HK-2 (cell line): ENCODE measurements at regions not wholly inside any gene's neighbourhood (a gene's known extent, or its start where the extent isn't known, plus 50 kb on each side); places are given as distances from the start of the nearest gene placed in this dataset.
"Not testable (repeated sequence)": the region's sequence is repeated elsewhere in the genome, so short reads cannot be mapped to it uniquely, and the experiment has no call there.

Experiments
- DNase-seq: peaks from one replicate; pipeline ENCODE4 v3.0.0-alpha.2; 2018; ENCODE audit not compliant: unreplicated experiment

DNA sequence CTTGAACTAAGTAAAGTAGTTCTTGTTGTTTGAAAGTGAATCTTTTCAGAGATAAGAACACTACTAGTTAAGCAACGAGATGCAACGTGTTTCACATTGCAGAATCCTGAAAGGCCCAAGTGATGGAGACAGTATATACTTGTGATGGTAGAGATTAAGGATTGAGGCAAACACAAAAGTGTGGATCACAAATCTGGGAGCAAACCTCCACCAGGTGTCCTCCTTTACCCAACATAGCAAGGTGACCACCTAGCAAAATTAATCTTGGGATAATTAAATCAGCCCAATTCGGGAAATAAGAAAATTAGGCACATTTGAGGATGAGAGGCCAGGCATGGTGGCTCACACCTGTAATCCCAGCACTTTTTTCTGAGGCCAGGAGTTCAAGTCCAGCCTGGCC, 563.9 kb downstream of the DACH1 start:
- DNase-seq: no peak

DNA sequence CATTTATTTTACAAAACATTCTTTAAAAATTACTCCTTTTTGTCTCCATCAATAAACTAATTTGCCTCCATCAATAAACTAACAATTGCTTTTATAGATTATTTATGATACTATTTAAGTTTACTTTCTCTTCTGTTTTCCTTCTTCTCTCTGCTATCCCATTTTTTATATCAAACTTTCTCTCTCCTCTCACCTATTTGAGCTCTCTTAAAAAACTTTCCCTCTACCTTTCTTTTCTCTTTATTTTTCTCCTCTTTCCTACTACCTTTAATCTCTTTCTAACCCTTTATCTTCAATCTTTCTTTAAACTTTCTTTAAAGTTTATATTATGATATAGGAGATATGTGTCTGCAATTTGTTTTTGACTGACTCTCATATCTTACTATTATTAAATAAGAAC, 566.4 kb downstream of the DACH1 start:
- DNase-seq: no peak

DNA sequence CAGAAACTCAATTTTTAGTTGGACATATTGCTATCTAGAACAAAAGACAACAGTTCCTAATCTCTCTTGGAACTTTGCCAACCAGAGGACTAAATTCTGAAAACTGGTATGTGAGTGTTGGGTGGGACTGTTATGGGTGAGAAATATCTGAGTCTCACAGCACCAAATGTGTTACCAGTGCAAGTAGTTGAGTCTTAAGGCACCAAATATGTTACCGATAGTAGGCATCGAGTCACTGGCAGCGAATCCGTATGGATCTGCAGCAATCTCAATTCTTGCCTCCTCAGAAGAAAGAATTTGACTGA, 575.2 kb downstream of the DACH1 start:
- DNase-seq: no peak

DNA sequence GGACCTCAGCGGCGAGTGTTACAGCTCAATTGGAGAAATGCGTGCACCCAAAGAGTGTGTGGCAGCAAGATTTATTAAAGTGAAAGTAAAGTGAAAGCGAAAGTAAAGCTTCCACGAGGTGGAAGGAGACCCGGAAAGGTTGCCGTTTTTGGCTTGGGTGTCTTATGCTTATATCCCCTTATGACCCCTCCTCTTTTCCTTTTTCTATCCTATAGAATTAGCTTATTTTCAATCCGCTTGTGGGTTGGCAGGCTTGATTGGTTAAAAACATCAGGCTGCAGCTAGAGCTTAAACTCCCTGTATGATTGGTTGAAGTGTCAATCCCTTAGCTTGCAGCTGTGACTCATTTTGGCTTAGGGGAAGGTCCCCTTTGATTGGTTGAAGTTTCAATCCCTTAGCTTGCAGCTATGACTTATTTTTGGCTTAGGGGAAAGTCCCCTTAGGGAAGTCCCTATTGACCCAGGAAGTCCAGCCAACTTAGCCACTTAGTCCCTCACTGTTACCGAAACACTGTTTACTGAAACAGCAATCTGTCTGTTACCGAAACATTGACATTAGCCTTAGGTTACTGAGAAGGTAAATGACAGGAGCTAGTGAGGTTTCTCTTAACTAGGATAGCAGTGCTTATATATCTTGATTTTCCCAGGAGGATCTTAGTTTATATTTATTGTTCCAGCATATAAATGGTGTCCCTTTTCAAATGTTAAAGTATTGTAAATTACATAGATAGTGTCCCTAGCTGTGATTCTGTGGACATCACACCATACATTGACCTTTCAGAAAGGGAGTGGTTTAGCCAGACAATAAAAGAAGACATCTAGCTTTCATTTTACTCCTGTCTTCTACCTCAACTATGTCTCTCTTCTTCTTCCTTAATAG, 575.8 kb downstream of the DACH1 start:
- no peak for DNase-seq

DNA sequence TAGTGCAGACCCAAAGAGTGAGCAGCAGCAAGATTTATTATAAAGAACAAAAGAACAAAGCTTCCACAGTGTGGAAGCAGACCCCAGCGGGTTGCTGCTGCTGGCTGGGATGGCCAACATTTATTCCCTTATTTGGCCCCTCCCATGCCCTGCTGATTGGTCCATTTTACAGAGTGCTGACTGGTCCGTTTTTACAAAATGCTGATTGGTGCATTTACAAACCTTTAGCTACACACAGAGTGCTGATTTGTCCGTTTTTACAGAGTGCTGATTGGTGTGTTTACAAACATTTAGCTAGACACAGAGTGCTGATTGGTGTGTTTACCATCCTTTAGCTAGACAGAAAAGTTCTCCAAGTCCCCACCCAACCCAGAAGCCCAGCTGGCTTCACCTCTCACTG, 577.0 kb downstream of the DACH1 start:
- not testable (repeated sequence) for DNase-seq

DNA sequence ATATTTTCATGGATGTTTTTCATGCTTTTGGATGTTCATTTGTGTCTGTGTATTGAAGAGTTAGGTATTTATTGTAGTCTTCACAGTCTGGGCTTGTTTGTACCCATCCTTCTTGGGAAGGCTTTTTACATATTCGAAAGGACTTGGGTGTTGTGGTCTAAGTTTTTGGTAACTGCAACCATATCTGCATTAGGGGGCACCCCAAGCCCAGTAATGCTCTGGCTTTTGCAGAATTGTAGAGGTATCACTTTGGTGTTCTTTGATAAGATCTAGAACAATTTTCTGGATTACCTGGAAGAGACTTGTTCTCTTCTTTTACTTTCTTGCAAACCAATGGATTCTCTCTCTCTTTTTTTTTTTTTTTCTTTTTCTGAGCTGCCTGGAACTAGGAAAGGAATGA, 581.3 kb downstream of the DACH1 start:
- DNase-seq: no peak

DNA sequence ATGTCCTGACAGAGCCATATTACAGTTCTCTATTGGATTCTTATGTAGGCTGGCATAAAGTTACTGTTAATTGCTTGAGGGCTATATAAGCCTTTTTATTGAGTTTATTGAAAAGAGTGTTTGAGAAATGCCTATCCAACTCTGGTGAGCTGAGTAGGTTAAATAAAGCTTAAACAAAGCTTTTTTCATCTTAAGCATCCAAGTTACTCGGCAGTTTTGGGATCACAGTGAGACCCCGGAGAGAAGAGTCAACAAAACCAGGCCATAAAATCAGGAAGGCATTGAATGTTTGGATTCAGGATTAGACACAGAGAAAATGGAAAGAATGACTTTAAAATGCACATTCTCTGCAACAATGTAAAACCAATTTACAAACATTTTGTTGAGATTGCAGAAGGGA, 588.5 kb downstream of the DACH1 start:
- no peak for DNase-seq

DNA sequence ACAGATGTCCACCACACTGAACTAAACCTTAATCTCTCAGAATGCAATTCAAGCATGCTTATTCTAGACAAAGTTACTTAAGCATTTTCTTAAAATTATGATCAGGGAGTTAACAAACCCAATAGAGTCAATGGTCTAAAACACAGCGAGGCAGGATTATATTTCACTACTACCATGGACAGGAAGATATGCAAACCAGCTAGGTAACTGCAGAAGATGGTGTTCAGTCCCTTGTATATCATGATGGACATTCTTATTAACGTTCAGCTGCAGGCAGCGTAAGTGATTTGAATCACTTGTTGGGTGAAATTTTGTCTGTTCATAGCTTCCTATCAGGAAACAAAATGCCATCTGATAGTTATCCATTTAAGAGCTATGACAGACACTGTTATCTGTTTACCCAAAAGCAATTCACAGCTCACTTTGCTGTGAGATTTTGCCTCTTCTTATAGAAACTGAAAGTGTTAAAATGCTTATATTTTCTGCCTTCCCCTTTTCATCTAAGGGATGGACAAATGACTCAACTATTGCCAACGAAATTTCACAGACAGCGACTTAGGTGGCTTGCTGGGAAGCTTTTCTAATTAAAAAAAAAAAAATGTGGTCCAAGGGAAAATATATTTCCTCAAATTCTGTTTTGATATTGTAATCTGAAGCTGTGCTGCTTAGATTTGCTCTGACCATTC, 591.9 kb downstream of the DACH1 start:
- no peak for DNase-seq

DNA sequence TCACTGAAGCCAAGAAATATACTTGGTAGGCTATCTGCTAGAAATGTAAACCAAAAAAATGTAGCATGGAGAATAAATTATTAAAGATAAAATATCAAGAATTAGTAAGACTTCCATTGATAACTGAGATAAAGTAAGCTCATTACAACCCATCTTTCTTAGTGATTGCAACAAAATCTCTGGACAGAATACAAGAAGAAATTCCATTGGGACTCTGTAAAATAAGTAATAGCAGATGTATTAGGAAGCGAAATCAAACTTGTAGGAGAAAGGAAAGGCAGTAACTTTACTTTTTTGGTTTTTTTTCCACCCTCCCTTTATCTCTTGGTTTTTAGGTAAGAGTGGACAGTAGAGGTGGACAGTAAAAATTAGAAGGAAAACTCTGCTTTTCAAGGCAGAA, 605.7 kb downstream of the DACH1 start:
- DNase-seq: no peak

DNA sequence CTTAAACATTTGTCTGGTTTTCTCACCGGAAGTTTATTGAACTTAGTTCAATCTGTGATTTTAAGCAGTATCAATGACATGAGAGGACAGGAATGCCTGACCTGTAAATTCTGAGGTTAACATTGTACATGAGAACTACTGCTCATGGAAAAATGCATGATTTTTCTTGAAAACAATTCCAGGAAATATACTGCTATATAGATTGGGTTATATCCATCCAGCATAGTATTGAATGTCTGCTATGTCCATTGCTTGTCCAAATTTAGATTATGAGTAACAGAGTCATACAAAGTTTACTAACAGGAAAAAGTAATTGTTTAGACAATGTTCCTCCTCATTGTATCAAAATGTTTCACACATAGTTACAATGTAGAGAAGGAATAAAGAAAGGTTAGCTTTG, 606.8 kb downstream of the DACH1 start:
- no peak for DNase-seq

DNA sequence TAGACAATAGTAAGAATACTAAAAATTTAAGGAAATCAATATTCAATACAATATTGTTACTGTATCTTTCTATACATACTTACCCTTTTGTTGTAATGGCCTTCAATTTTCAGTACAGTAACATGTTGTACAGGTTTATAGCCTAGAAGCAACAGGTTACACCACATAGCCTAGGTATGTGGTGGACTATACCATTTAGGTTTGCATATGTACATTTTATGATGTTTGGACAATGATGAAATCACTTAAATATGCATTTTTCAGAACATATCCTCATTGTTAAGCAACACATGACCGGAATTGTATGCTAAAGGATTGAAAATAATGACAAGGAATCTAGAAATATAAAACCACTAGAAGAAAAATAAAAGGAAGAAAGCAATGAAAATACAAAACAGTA, 611.4 kb downstream of the DACH1 start:
- DNase-seq: no peak

DNA sequence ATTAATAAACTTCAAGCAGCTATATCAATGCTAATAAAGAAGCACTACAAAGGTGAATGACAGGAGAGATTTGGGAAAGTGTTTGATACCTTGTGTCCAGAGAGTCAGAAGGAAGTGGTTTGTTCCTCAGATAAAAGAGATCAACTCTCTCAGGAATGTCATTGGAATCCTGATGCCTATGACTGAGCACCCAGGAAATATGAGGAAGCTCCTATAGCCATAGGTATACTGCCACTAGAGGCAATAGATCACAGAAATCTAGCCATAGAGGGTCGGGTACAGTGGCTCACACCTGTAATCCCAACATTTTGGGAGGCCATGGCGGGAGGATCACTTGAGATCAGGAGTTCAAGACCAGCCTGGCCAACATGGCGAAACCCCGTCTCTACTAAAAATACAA, 612.6 kb downstream of the DACH1 start:
- DNase-seq: no peak

DNA sequence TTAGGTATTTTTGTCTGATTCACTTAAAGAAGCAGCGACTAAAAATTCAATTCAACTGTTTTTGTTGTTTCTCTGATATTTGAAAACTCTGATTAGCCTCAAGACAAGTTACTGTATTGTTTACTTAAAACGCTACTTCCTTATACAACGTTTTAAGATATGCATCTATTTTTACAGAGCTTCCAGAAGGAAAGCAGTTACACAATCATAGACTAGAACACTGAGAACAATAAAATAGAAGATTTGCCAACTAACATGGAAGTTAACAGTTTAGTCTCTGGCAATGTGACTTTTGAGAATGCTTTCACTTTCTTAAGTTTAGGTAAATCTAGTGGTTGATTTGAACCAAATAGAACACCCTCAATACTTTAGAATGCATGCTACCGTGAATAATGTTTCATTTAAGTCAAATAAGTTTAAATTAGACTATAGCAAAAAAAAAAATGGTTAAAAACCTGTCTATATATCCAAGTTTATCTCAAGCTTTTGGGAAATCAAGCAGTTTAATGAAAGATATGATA, 614.8 kb downstream of the DACH1 start:
- DNase-seq: no peak

DNA sequence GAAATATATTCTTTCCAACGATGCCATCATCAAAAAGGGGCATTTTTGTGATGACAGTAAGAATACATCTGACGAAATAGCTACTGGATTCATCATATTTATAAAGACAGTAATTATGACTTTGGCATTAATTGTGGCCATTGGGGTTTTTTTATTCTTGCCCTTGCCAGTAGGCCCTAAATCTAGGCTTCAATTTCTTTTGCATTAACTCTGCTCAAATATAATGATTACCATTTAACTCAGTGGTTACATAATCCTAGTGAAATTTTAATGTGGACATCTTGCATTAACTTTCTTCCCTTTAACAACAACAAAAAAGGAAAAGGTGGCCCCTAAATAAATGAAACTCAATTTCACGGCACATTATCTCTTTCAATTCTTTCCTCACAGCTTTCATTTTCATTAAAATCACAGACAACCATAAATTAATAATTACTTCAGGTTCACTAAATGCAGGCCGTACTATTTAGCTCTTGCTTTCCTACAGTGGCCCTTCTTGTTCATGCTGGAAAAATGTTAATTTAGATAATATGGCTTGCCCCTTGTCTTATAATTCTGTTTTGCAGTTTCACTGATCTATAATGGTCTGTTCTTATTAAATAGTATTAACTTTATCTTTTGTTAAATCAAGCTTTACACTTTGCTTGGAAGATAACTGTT, 615.6 kb downstream of the DACH1 start:
- DNase-seq: no peak

DNA sequence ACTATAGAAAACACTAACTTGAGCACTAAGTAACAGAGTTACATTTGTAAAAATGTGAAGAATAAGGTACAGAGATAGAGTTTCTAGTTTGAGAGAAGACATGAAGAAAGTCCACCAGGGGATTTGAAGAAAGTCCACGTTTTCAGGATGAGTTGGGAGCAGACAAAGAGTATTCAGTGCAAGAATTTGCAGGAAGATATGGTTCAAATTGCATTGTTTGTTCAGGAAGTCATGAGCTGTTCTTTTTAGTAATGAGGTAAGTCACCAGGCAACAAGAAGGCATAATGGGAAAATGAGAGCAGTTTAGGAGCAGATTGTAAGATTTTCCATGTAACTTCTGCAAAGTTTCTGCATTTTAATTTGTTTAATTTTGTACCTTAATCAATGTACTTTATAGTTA, 618.0 kb downstream of the DACH1 start:
- DNase-seq: no peak

DNA sequence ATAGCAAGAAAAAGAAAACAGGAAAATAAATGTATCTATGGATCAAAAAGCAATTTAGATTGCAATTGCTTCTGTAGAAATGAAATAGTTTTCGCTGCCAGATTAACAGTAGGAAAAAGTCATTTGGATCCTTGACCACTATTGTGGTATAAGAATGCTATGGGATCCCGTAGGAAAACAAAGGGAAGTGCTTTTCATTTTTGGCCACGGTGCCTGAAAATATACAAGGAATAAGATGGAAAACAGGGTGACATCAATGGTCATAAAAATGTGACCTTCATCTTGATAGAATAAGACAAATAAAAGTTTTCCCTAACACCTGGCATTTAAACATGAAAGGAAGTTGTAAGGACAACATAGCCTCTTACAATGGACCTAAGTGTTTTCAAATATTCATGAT, 622.8 kb downstream of the DACH1 start:
- DNase-seq: no peak

DNA sequence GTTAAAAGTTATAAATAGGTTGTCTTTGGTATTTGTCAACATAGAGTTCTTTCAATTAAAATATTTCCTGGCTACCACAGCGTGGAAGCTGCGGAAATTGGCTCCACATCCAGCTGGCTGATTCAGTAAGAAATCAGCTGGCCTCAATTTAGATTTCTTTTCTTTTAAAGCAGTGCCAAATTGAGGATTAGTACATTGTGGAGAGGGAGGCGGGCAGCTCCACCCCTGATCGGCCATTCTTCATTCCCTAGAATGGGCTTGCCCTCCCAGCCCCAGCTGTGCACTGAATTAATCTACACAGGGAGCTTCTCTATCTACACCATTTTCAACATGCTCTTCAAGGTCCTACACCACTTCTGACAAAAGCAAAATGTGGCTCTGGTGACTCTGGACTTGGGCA, 624.8 kb downstream of the DACH1 start:
- no peak for DNase-seq

DNA sequence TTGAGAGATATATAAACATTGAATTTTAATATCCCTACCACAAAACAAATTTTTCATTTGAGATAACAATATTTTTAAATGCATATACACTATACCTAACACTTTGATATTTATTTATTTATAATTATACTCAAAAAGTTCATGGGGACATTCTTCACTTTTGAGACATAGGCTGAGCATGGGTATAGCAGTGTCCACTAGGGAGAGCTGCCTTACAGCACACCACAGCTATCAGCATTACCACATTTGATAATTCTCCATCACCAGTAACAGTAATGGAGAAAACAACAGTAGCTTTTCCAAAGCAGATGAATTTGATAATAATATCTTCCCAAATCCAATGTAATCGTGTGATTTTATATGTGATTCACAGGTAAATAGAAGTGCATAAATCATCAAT, 626.1 kb downstream of the DACH1 start:
- DNase-seq: no peak

DNA sequence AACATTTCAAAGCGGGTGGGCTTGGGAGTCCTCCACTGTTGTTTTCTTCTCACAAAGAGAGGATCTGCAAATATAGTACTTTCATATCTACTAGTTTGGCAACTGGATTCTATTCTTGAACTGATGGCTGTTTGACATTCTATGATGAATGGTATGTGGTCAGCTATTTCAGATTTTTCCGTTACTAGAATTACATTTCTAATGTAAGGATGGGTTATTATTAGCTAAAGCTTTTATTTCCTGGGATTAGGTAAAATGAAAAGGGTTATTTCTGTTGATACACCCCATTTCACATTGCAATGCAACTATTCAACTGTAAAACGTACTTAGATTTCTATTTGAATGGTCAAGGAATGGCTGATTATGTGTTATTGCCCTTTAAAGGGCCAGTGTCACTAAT, 629.7 kb downstream of the DACH1 start:
- DNase-seq: no peak

DNA sequence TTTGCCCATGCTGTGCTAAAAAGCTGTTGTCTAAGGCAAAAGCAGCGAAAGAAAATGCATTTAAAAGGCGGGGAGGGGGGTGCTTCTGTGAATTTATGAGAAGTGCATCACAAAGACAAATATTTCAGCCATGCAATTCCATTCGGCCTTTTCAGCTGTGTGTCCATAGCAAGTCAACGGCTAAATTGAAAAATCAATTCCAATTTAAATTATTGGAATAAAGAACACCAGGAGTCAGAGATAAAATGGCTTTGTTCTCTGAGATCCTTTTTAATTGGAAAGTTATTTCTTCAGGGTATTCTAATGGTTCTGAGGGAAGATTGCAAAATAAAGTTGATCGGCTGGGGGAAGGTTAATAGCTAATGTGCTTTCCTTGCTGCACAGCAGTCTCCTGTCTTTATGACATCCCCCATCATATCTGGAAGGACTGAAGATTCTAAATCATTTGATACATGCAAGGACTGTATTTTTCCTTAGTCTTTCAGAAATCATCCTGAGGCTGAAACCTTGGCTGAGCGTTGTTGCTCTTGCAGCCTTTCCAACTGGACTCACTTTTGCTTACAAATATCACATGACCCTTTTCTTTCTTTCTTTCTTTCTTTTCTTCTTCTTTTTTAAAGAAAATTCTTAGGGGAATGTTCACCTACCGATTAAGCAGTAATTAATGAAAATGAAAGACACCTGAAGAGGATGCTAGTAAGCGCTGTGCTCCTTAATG, 647.1 kb downstream of the DACH1 start:
- DNase-seq: no peak

DNA sequence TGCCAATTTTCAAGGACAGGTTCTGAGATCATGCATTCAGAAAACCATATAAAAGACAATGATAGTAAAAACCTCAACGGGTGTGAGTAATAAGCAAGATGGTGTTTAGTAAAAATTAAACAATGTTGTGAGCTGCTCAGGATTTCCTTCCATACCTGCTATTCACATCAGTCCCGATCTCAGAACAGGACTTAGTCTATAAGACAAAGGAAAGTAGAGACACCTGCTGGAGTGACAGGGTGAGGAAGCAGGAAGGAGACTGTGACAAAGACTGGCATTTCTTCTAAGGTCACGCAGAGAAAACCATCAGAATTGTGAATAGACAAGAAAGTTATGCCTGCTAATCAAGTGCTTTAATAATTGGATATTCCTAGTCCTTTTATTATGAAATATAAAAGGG, 648.0 kb downstream of the DACH1 start:
- no peak for DNase-seq

DNA sequence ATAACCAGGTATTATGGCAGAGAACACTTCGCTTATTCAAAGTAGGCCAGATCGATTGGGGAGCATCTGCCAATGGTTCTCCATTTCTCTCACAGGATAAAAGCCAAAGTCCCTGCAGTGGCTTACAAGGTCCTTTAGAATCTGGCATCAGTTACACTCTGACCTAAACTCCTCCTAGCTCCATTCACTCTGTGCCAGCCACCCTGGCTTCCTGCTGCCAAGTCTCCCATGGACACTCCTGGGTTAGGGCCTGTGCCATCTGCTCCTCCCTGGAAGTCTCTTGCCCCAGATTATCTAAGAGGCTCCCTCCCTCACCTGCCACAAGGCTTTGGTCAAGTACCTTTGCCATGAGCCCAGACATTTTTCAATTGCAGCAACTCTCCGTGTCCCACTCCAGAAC, 649.2 kb downstream of the DACH1 start:
- DNase-seq: no peak
